HFFc6 (cell line): ENCODE measurements at regions not wholly inside any gene's neighbourhood (a gene's known extent, or its start where the extent isn't known, plus 50 kb on each side); places are given as distances from the start of the nearest gene placed in this dataset.

Experiments used
- DNase-seq: peaks from one replicate; pipeline ENCODE4 v3.0.0-alpha.2; 2018
- H3K27ac Mint-ChIP-seq: 2 replicates; pipeline ENCODE4 v1.8.0; 2020; ENCODE audit warnings: mild to moderate bottlenecking, mixed read lengths
- H3K27me3 Mint-ChIP-seq: 2 replicates; pipeline ENCODE4 v1.8.0; 2021; ENCODE audit warnings: mild to moderate bottlenecking, moderate library complexity, mixed read lengths; ENCODE audit not compliant: insufficient read depth
- H3K36me3 Mint-ChIP-seq: 2 replicates; pipeline ENCODE4 v1.8.0; 2021; ENCODE audit warnings: low read depth, mixed read lengths
- H3K4me1 Mint-ChIP-seq: 2 replicates; pipeline ENCODE4 v1.8.0; 2020; ENCODE audit warnings: low read depth, mixed read lengths
- H3K4me3 Mint-ChIP-seq: 2 replicates; pipeline ENCODE4 v1.8.0; 2020; ENCODE audit warnings: mild to moderate bottlenecking, moderate library complexity, mixed read lengths
- H3K9me3 Mint-ChIP-seq: 2 replicates; pipeline ENCODE4 v1.8.0; 2020; ENCODE audit warnings: mild to moderate bottlenecking, mixed read lengths
- CTCF ChIP-seq: fragments of 200-600 bp; sonication (generic); IDR thresholded peaks from 2 replicates; pipeline ENCODE4 v1.5.0; 2021; ENCODE audit warnings: antibody characterized with exemption, mild to moderate bottlenecking

DNA sequence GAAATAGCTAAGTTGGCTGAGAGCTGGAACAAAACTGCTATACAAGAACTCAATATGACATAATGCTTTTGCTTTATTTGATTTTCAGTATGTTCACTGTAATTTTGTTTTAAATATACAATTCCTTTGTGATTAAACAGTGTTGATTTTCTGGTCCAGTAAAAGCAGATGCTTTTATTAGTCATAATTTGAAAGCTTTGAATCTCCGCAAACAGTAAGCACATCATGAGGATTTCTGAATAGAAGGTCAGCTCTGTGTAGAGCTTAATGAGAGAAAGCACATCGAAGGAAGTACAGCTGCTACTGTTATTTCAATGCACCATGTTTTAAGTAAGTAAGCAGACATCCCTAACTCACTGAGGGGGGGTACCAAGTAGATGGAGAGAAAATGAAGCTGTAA is 701.3 kb upstream of the ACO1 start:
- H3K27me3 Mint-ChIP-seq, result no peaks in the 10 kb centered on the region
- TF ChIP-seq CTCF, result no peak
- no peak overlapping the region for H3K27ac Mint-ChIP-seq
- H3K4me1 Mint-ChIP-seq, result no peaks in the 10 kb centered on the region
- DNase-seq, result no peak
- no peaks in the 10 kb centered on the region for H3K36me3 Mint-ChIP-seq
- peaks cover 11% of the 10 kb centered on the region for H3K9me3 Mint-ChIP-seq
- H3K4me3 Mint-ChIP-seq, result no peak overlapping the region

- Mint-ChIP-seq H3K36me3 (no peaks in the 10 kb centered on the region), H3K27me3 (no peaks in the 10 kb centered on the region), H3K4me3 (no peak overlapping the region), H3K27ac (no peak overlapping the region), H3K4me1 (no peaks in the 10 kb centered on the region), H3K9me3 (peaks cover 11% of the 10 kb centered on the region)
- no peak for DNase-seq
- no peak for TF ChIP-seq CTCF
These were observed 686.5 kb upstream of the ACO1 start for GRCh38 chr9:31697956-31698355.

DNA sequence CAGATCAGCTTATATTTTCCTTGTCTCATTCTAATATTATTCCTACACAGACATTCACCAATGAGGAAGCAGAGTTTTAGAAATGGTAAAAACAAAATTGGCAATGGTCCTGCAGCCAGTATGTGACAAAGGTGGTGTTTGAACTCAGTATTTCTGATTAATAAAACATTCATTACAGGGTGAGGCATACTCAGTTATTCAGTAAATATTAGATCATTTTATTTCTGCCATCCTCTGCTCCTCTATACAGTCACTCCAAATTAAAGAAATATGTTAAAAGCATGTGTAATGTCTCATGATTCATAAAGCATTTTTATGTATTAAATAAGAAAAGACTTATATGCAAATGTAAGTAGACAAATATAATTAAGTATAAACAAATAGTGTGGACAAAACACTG is 684.6 kb upstream of the ACO1 start:
- Mint-ChIP-seq H3K9me3 (peaks cover 11% of the 10 kb centered on the region), H3K4me1 (no peaks in the 10 kb centered on the region), H3K27ac (no peak overlapping the region), H3K36me3 (no peaks in the 10 kb centered on the region), H3K27me3 (no peaks in the 10 kb centered on the region), H3K4me3 (no peak overlapping the region)
- DNase-seq, result no peak
- no peak for TF ChIP-seq CTCF

GRCh38 chr9:31700252-31701045 is 684.0 kb upstream of the ACO1 start:
- Mint-ChIP-seq H3K9me3 (peaks cover 12% of the 10 kb centered on the region), H3K4me1 (no peaks in the 10 kb centered on the region), H3K36me3 (no peaks in the 10 kb centered on the region), H3K4me3 (no peak overlapping the region), H3K27me3 (no peaks in the 10 kb centered on the region), H3K27ac (no peak overlapping the region)
- TF ChIP-seq CTCF, result no peak
- DNase-seq, result no peak

- H3K27ac Mint-ChIP-seq, result no peak overlapping the region
- H3K4me1 Mint-ChIP-seq, result no peaks in the 10 kb centered on the region
- no peak for TF ChIP-seq CTCF
- DNase-seq, result no peak
- no peaks in the 10 kb centered on the region for H3K36me3 Mint-ChIP-seq
- no peak overlapping the region for H3K4me3 Mint-ChIP-seq
- H3K27me3 Mint-ChIP-seq, result no peaks in the 10 kb centered on the region
- H3K9me3 Mint-ChIP-seq, result peaks cover 26% of the 10 kb centered on the region
These were observed 681.5 kb upstream of the ACO1 start for GRCh38 chr9:31702957-31703356.
